HCT116 (cell line): ENCODE measurements at regions not wholly inside any gene's neighbourhood (a gene's known extent, or its start where the extent isn't known, plus 50 kb on each side); places are given as distances from the start of the nearest gene placed in this dataset.

Experiments used
- POLR2A ChIP-seq: IDR thresholded peaks from 2 replicates; pipeline ENCODE4 v1.7.0; 2011; ENCODE audit warnings: borderline replicate concordance; ENCODE audit not compliant: insufficient read depth, insufficient read length; ENCODE audit errors: extremely low read depth
- POLR2AphosphoS5 ChIP-seq: IDR thresholded peaks from 2 replicates; pipeline ENCODE4 v1.6.1; 2011; ENCODE audit warnings: mild to moderate bottlenecking, low read depth, low read length, moderate library complexity
- SRF ChIP-seq: IDR thresholded peaks from 2 replicates; pipeline ENCODE4 v1.6.1; 2012; ENCODE audit warnings: low read depth
- TCF7L2 ChIP-seq: IDR thresholded peaks from 2 replicates; pipeline ENCODE4 v1.7.0; 2011; ENCODE audit warnings: borderline replicate concordance, inconsistent platforms; ENCODE audit not compliant: insufficient read depth, insufficient read length; ENCODE audit errors: extremely low read depth
- ZFX ChIP-seq: fragments of 450-650 bp; IDR thresholded peaks from 2 replicates; pipeline ENCODE4 v1.6.1; 2017
- ZNF274 ChIP-seq: fragments of 200-500 bp; sonication (Bioruptor generic); IDR thresholded peaks from 2 replicates; pipeline ENCODE4 v1.6.1; 2014; ENCODE audit warnings: mild to moderate bottlenecking, low read depth, low read length, inconsistent platforms
- TF ChIP-seq, protein P1 (sequence below): IDR thresholded peaks from 2 replicates; pipeline ENCODE4 v1.6.1; 2012
- TF ChIP-seq, protein P2 (sequence below), 3 experiments: fragments of 200-600 bp in 1 of 3; sonication (generic) in 1 of 3; IDR thresholded peaks in 2 of 3; conservative IDR thresholded peaks in 1 of 3; 2 replicates each; pipeline ENCODE4 v1.5.1; 2012 to 2017; ENCODE audit warnings: low read depth in 2 of 3, low read length in 2 of 3, antibody characterized with exemption in 1 of 3, borderline replicate concordance in 1 of 3, control low read depth in 1 of 3, mild to moderate bottlenecking in 1 of 3, mixed read lengths in 1 of 3, mixed run types in 1 of 3, moderate library complexity in 1 of 3; ENCODE audit not compliant: insufficient read depth in 1 of 3

DNA sequence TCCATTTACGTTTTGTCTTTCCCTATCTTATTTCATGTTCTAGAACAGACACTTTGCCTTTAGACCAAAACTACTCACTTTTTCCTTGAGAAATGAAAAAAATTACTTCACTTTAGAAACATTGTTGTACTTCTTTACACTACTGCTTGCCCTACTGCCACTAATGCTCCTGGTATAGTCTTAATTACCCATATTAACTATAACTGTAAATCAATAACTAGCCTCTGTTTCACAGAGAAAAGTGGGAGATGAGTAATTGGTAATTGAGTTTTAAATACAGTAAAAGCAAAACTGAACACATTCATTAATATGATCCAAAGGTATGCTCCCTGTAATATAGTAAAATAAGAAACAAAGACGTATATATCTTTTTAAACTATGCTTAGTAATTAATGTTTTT lies 111.1 kb upstream of the JADE1 start:
- TF ChIP-seq TCF7L2 (no peak), ZFX (no peak), ZNF274 (no peak), POLR2A (no peak), POLR2AphosphoS5 (no peak), SRF (no peak)
- TF ChIP-seq, protein P1, sequence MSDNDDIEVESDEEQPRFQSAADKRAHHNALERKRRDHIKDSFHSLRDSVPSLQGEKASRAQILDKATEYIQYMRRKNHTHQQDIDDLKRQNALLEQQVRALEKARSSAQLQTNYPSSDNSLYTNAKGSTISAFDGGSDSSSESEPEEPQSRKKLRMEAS = no peak
- TF ChIP-seq, protein P2, sequence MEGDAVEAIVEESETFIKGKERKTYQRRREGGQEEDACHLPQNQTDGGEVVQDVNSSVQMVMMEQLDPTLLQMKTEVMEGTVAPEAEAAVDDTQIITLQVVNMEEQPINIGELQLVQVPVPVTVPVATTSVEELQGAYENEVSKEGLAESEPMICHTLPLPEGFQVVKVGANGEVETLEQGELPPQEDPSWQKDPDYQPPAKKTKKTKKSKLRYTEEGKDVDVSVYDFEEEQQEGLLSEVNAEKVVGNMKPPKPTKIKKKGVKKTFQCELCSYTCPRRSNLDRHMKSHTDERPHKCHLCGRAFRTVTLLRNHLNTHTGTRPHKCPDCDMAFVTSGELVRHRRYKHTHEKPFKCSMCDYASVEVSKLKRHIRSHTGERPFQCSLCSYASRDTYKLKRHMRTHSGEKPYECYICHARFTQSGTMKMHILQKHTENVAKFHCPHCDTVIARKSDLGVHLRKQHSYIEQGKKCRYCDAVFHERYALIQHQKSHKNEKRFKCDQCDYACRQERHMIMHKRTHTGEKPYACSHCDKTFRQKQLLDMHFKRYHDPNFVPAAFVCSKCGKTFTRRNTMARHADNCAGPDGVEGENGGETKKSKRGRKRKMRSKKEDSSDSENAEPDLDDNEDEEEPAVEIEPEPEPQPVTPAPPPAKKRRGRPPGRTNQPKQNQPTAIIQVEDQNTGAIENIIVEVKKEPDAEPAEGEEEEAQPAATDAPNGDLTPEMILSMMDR (IDR thresholded peaks at IDR 0.05 in 2 of 3, conservative IDR thresholded peaks at IDR 0.05 in 1 of 3; ENCODE audit: borderline replicate concordance in 1 of 3, insufficient read depth in 1 of 3, low read depth in 2 of 3, low read length in 2 of 3) = no peak
